ENCODE measurements at regions not wholly inside any gene's neighbourhood (a gene's known extent, or its start where the extent isn't known, plus 50 kb on each side); places are given as distances from the start of the nearest gene placed in this dataset.

DNA sequence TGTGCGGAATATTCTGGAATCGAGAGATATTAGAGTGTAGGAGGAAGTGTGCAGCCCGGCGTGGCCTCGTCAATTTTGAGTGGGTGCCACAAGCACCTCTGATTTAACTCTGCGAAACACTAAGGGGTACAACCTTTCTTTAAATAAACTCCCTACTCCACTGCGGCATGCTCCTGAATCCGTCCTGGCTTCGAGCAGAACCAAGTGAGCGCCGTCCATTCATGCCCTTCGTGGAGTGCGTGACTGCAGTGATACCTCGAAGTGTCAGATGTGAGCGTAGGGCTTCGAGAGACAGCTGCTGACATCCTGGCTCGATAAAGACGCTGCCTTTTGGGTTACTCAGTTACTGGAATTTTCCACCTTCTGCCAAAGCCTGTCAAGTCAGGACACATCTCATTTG is 128.8 kb downstream of the FOXL1 start:
- no peaks in the 10 kb centered on the region for H3F3A ChIP-seq (ENCODE audit: insufficient read depth, low read length)
- no peaks in the 10 kb centered on the region for H4K20me1 ChIP-seq (ENCODE audit: insufficient read depth, low read length)
- no peak overlapping the region for H3K27ac ChIP-seq (ENCODE audit: low read length)
- no peak for DNase-seq
- H3K4me3 ChIP-seq (ENCODE audit: low read length): no peak overlapping the region
- H3K27me3 ChIP-seq (replicated peaks; ENCODE audit: insufficient read depth, low read length): peaks cover 23% of the 10 kb centered on the region
- H3K79me2 ChIP-seq (ENCODE audit: low read length): no peaks in the 10 kb centered on the region
- no peak overlapping the region for H3K4me2 ChIP-seq (ENCODE audit: low read depth, low read length)
- H3K9ac ChIP-seq (ENCODE audit: low read length): no peak overlapping the region
- no peaks in the 10 kb centered on the region for H3K36me3 ChIP-seq (replicated peaks; ENCODE audit: insufficient read depth, low read length)
- H3K9me2 ChIP-seq (replicated peaks; ENCODE audit: insufficient read depth, low read length): no peaks in the 10 kb centered on the region
- H3K4me1 ChIP-seq (ENCODE audit: low read length): no peaks in the 10 kb centered on the region
- no peak overlapping the region for H2AFZ ChIP-seq (ENCODE audit: low read length)
- TF ChIP-seq EZH2 (optimal IDR thresholded peaks at IDR 0.05; ENCODE audit: low read depth, low read length): no peak
- no peak for TF ChIP-seq EZH2phosphoT487 (IDR thresholded peaks at IDR 0.05; ENCODE audit: low read length)
- H3K9me3 ChIP-seq (replicated peaks; ENCODE audit: insufficient read depth, low read length): no peaks in the 10 kb centered on the region

- no peaks in the 10 kb centered on the region for H3K4me1 ChIP-seq (ENCODE audit: low read length)
- H3K9me2 ChIP-seq (replicated peaks; ENCODE audit: insufficient read depth, low read length): no peaks in the 10 kb centered on the region
- no peaks in the 10 kb centered on the region for H3K9me3 ChIP-seq (replicated peaks; ENCODE audit: insufficient read depth, low read length)
- no peak overlapping the region for H2AFZ ChIP-seq (ENCODE audit: low read length)
- H3K79me2 ChIP-seq (ENCODE audit: low read length): no peaks in the 10 kb centered on the region
- H4K20me1 ChIP-seq (ENCODE audit: insufficient read depth, low read length): no peaks in the 10 kb centered on the region
- no peaks in the 10 kb centered on the region for H3F3A ChIP-seq (ENCODE audit: insufficient read depth, low read length)
- TF ChIP-seq CTCF (IDR thresholded peaks at IDR 0.05; ENCODE audit: low read length): no peak
- TF ChIP-seq EZH2phosphoT487 (IDR thresholded peaks at IDR 0.05; ENCODE audit: low read length): no peak
- TF ChIP-seq EZH2 (optimal IDR thresholded peaks at IDR 0.05; ENCODE audit: low read depth, low read length): no peak
- H3K36me3 ChIP-seq (replicated peaks; ENCODE audit: insufficient read depth, low read length): no peaks in the 10 kb centered on the region
- no peak overlapping the region for H3K27ac ChIP-seq (ENCODE audit: low read length)
- H3K4me2 ChIP-seq (ENCODE audit: low read depth, low read length): no peak overlapping the region
- peaks cover 23% of the 10 kb centered on the region for H3K27me3 ChIP-seq (replicated peaks; ENCODE audit: insufficient read depth, low read length)
- no peak for DNase-seq
- no peak overlapping the region for H3K4me3 ChIP-seq (ENCODE audit: low read length)
- H3K9ac ChIP-seq (ENCODE audit: low read length): no peak overlapping the region
Observed at GRCh38 chr16:86707581-86707980, 129.2 kb downstream of the FOXL1 start.

- DNase-seq: no peak
- no peak overlapping the region for H3K9ac ChIP-seq (ENCODE audit: low read length)
- no peak overlapping the region for H3K27ac ChIP-seq (ENCODE audit: low read length)
- no peaks in the 10 kb centered on the region for H3K79me2 ChIP-seq (ENCODE audit: low read length)
- no peaks in the 10 kb centered on the region for H3K9me2 ChIP-seq (replicated peaks; ENCODE audit: insufficient read depth, low read length)
- H3K4me1 ChIP-seq (ENCODE audit: low read length): no peaks in the 10 kb centered on the region
- no peak overlapping the region for H3K4me3 ChIP-seq (ENCODE audit: low read length)
- H3F3A ChIP-seq (ENCODE audit: insufficient read depth, low read length): no peaks in the 10 kb centered on the region
- no peak for TF ChIP-seq CTCF (IDR thresholded peaks at IDR 0.05; ENCODE audit: low read length)
- TF ChIP-seq EZH2 (optimal IDR thresholded peaks at IDR 0.05; ENCODE audit: low read depth, low read length): no peak
- TF ChIP-seq EZH2phosphoT487 (IDR thresholded peaks at IDR 0.05; ENCODE audit: low read length): no peak
- no peak overlapping the region for H3K4me2 ChIP-seq (ENCODE audit: low read depth, low read length)
- H2AFZ ChIP-seq (ENCODE audit: low read length): no peak overlapping the region
- H3K27me3 ChIP-seq (replicated peaks; ENCODE audit: insufficient read depth, low read length): peaks cover 23% of the 10 kb centered on the region
- H3K36me3 ChIP-seq (replicated peaks; ENCODE audit: insufficient read depth, low read length): no peaks in the 10 kb centered on the region
- H3K9me3 ChIP-seq (replicated peaks; ENCODE audit: insufficient read depth, low read length): no peaks in the 10 kb centered on the region
- H4K20me1 ChIP-seq (ENCODE audit: insufficient read depth, low read length): no peaks in the 10 kb centered on the region
Observed at GRCh38 chr16:86708431-86708830, 130.1 kb downstream of the FOXL1 start.

DNA sequence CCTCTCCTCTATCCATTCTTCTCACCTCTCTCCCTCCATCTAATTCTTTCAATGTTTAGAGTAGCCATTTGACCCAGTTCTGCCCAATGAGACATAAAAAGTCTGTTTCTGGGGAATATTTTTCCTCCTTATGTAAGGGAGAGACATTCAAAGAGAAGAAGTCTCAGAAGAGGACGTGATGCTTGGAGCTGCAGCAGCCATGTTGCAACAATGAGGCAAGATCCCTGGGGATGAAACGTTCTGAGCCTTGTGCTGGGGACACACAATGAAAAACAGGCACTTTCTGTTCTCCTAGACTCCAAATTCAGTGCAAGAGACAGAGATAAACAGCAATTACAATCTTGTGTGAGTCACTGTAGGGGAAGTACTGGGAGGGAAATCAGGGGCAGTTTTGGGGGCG is 130.8 kb downstream of the FOXL1 start:
- H3F3A ChIP-seq (ENCODE audit: insufficient read depth, low read length): no peaks in the 10 kb centered on the region
- TF ChIP-seq EZH2phosphoT487 (IDR thresholded peaks at IDR 0.05; ENCODE audit: low read length) (no peak), CTCF (IDR thresholded peaks at IDR 0.05; ENCODE audit: low read length) (no peak), EZH2 (optimal IDR thresholded peaks at IDR 0.05; ENCODE audit: low read depth, low read length) (no peak)

More for the DNA sequence above, 130.8 kb downstream of the FOXL1 start:
- Histone ChIP-seq H3K27me3 (replicated peaks; ENCODE audit: insufficient read depth, low read length) (peaks cover 23% of the 10 kb centered on the region), H4K20me1 (ENCODE audit: insufficient read depth, low read length) (no peaks in the 10 kb centered on the region), H2AFZ (ENCODE audit: low read length) (no peak overlapping the region), H3K4me3 (ENCODE audit: low read length) (no peak overlapping the region), H3K9ac (ENCODE audit: low read length) (no peak overlapping the region), H3K9me2 (replicated peaks; ENCODE audit: insufficient read depth, low read length) (no peaks in the 10 kb centered on the region), H3K9me3 (replicated peaks; ENCODE audit: insufficient read depth, low read length) (no peaks in the 10 kb centered on the region), H3K79me2 (ENCODE audit: low read length) (no peaks in the 10 kb centered on the region), H3K4me1 (ENCODE audit: low read length) (no peaks in the 10 kb centered on the region), H3K4me2 (ENCODE audit: low read depth, low read length) (no peak overlapping the region), H3K27ac (ENCODE audit: low read length) (no peak overlapping the region), H3K36me3 (replicated peaks; ENCODE audit: insufficient read depth, low read length) (no peaks in the 10 kb centered on the region)
- no peak for DNase-seq
